ENCODE measurements at regions not wholly inside any gene's neighbourhood (a gene's known extent, or its start where the extent isn't known, plus 50 kb on each side); places are given as distances from the start of the nearest gene placed in this dataset.

GRCh38 chr12:124475295-124476010, 92.0 kb downstream of the NCOR2 start:
- ATAC-seq (ENCODE audit: insufficient read depth, low FRiP score) (no peak), DNase-seq (no peak)
- H3K27me3 ChIP-seq (ENCODE audit: control insufficient read depth in 3 of 3, insufficient read depth in 3 of 3, low read length in 2 of 3), result peaks cover 0 to 2% (median 0%) of the 10 kb centered on the region in 3 donors
- no peak overlapping the region for H3K27ac ChIP-seq (ENCODE audit: low read depth in 1 of 2, low read length in 1 of 2)
- peaks cover 0 to 7% (median 2%) of the 10 kb centered on the region in 5 donors for H3K4me1 ChIP-seq (ENCODE audit: control insufficient read depth in 5 of 5, insufficient read depth in 5 of 5, low read length in 5 of 5)
- 85 to 87% methylated on average over 14 of the region's 14 CpGs for WGBS, 2 donors
- H3K9ac ChIP-seq (ENCODE audit: insufficient read depth in 1 of 2, low read length in 2 of 2), result no peak overlapping the region
- peaks cover 0 to 7% (median 3%) of the 10 kb centered on the region in 4 donors for H3K9me3 ChIP-seq (ENCODE audit: control insufficient read depth in 4 of 4, insufficient read depth in 3 of 4, low read length in 3 of 4)
- H3K4me3 ChIP-seq, result no peak overlapping the region
- TF ChIP-seq CTCF (IDR thresholded peaks at IDR 0.05; ENCODE audit: control extremely low read depth, extremely low read depth), result no peak
- peaks cover 11 to 50% (median 42%) of the 10 kb centered on the region in 4 donors for H3K36me3 ChIP-seq (ENCODE audit: control insufficient read depth in 4 of 4, insufficient read depth in 4 of 4, low read length in 4 of 4)

- Histone ChIP-seq H3K9ac (ENCODE audit: insufficient read depth in 1 of 2, low read length in 2 of 2) (no peak overlapping the region), H3K4me1 (ENCODE audit: control insufficient read depth in 5 of 5, insufficient read depth in 5 of 5, low read length in 5 of 5) (peaks cover 0 to 2% (median 0%) of the 10 kb centered on the region in 5 donors), H3K27me3 (ENCODE audit: control insufficient read depth in 3 of 3, insufficient read depth in 3 of 3, low read length in 2 of 3) (peaks cover 0 to 2% (median 0%) of the 10 kb centered on the region in 3 donors), H3K36me3 (ENCODE audit: control insufficient read depth in 4 of 4, insufficient read depth in 4 of 4, low read length in 4 of 4) (peaks cover 11 to 48% (median 45%) of the 10 kb centered on the region in 4 donors), H3K9me3 (ENCODE audit: control insufficient read depth in 4 of 4, insufficient read depth in 3 of 4, low read length in 3 of 4) (peaks cover 0 to 7% (median 3%) of the 10 kb centered on the region in 4 donors), H3K4me3 (no peak overlapping the region), H3K27ac (ENCODE audit: low read depth in 1 of 2, low read length in 1 of 2) (no peak overlapping the region)
- no peak for DNase-seq
- WGBS, 2 donors, result 94 to 96% methylated on average over 9 of the region's 9 CpGs
- ATAC-seq (ENCODE audit: insufficient read depth, low FRiP score), result no peak
- TF ChIP-seq CTCF (IDR thresholded peaks at IDR 0.05; ENCODE audit: control extremely low read depth, extremely low read depth), result no peak
These were observed 92.7 kb downstream of the NCOR2 start for GRCh38 chr12:124474709-124475108.

GRCh38 chr12:124472690-124473279, 94.6 kb downstream of the NCOR2 start:
- Histone ChIP-seq H3K9ac (ENCODE audit: insufficient read depth in 1 of 2, low read length in 2 of 2) (no peak overlapping the region), H3K36me3 (ENCODE audit: control insufficient read depth in 4 of 4, insufficient read depth in 4 of 4, low read length in 4 of 4) (peaks cover 11 to 47% (median 45%) of the 10 kb centered on the region in 4 donors), H3K9me3 (ENCODE audit: control insufficient read depth in 4 of 4, insufficient read depth in 3 of 4, low read length in 3 of 4) (peaks cover 0 to 13% (median 5%) of the 10 kb centered on the region in 4 donors), H3K4me3 (no peak overlapping the region), H3K4me1 (ENCODE audit: control insufficient read depth in 5 of 5, insufficient read depth in 5 of 5, low read length in 5 of 5) (no peaks in the 10 kb centered on the region), H3K27ac (ENCODE audit: low read depth in 1 of 2, low read length in 1 of 2) (no peak overlapping the region), H3K27me3 (ENCODE audit: control insufficient read depth in 3 of 3, insufficient read depth in 3 of 3, low read length in 2 of 3) (no peaks in the 10 kb centered on the region)
- TF ChIP-seq CTCF (IDR thresholded peaks at IDR 0.05; ENCODE audit: control extremely low read depth, extremely low read depth), result no peak
- ATAC-seq (ENCODE audit: insufficient read depth, low FRiP score) (no peak), DNase-seq (no peak)
- 95 to 98% methylated on average over 14 of the region's 14 CpGs for WGBS, 2 donors
